ENCODE measurements at regions not wholly inside any gene's neighbourhood (a gene's known extent, or its start where the extent isn't known, plus 50 kb on each side); places are given as distances from the start of the nearest gene placed in this dataset.

- H3K79me2 ChIP-seq (ENCODE audit: control insufficient read depth, insufficient read depth, low read length): no peaks in the 10 kb centered on the region
- no peak overlapping the region for H3K27ac ChIP-seq (ENCODE audit: insufficient read depth, low read depth, low read length)
- intact Hi-C loops (cut with micrococcal nuclease): no loop called here
- no peak overlapping the region for H2AFZ ChIP-seq (ENCODE audit: low read depth, low read length)
- dilution Hi-C loops (cut with MboI; ENCODE audit: extremely low pct_ligation_motif_present, low sequenced_read_pairs): no loop called here
- TF ChIP-seq GATA2 (IDR thresholded peaks at IDR 0.05; ENCODE audit: insufficient read depth, insufficient read length, low read depth, low read length) (no peak), EZH2 (IDR thresholded peaks at IDR 0.05; ENCODE audit: borderline replicate concordance, low read depth, low read length, severe bottlenecking) (no peak), FOS (IDR thresholded peaks at IDR 0.05; ENCODE audit: borderline replicate concordance, insufficient read depth, low read length) (no peak), POLR2A (IDR thresholded peaks at IDR 0.05; ENCODE audit: low read depth, low read length) (no peak), MYC (IDR thresholded peaks at IDR 0.05; ENCODE audit: low read depth, low read length) (no peak), POLR2AphosphoS5 (IDR thresholded peaks at IDR 0.05; ENCODE audit: insufficient read depth, low read depth, low read length) (no peak), JUN (IDR thresholded peaks at IDR 0.05; ENCODE audit: borderline replicate concordance, insufficient read depth, insufficient read length, low read depth) (no peak)
- TF ChIP-seq, protein P1, sequence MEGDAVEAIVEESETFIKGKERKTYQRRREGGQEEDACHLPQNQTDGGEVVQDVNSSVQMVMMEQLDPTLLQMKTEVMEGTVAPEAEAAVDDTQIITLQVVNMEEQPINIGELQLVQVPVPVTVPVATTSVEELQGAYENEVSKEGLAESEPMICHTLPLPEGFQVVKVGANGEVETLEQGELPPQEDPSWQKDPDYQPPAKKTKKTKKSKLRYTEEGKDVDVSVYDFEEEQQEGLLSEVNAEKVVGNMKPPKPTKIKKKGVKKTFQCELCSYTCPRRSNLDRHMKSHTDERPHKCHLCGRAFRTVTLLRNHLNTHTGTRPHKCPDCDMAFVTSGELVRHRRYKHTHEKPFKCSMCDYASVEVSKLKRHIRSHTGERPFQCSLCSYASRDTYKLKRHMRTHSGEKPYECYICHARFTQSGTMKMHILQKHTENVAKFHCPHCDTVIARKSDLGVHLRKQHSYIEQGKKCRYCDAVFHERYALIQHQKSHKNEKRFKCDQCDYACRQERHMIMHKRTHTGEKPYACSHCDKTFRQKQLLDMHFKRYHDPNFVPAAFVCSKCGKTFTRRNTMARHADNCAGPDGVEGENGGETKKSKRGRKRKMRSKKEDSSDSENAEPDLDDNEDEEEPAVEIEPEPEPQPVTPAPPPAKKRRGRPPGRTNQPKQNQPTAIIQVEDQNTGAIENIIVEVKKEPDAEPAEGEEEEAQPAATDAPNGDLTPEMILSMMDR (IDR thresholded peaks at IDR 0.05; ENCODE audit: extremely low read depth in 1 of 2, insufficient read depth in 1 of 2, low read depth in 1 of 2, low read length in 2 of 2): no peak
- TF ChIP-seq, protein P2, sequence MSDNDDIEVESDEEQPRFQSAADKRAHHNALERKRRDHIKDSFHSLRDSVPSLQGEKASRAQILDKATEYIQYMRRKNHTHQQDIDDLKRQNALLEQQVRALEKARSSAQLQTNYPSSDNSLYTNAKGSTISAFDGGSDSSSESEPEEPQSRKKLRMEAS (IDR thresholded peaks at IDR 0.05; ENCODE audit: insufficient read depth, insufficient read length): no peak
- no peak for DNase-seq (ENCODE audit: low read depth, low spot score)
- H3K36me3 ChIP-seq (ENCODE audit: control insufficient read depth in 2 of 2, extremely low read depth in 1 of 2, insufficient read depth in 2 of 2, low read length in 2 of 2): no peaks in the 10 kb centered on the region
- no peak overlapping the region for H3K9ac ChIP-seq (replicated peaks; ENCODE audit: extremely low read depth, insufficient read depth, low read length)
- H3K4me3 ChIP-seq (replicated peaks in 1 of 3; ENCODE audit: insufficient read depth in 1 of 3, low read depth in 1 of 3, low read length in 3 of 3): no peak overlapping the region
- H4K20me1 ChIP-seq (replicated peaks; ENCODE audit: control insufficient read depth, extremely low read depth, insufficient read depth, low read length): no peaks in the 10 kb centered on the region
- BruUV-seq (replicated peaks): no TSS peak
- no peaks in the 10 kb centered on the region for H3K27me3 ChIP-seq (ENCODE audit: control insufficient read depth in 2 of 2, insufficient read depth in 2 of 2, low read length in 2 of 2)
- CTCF ChIA-PET: interaction anchor here (0.6 to 1.7 kb wide), 3 partner anchors 8 to 320 kb away, joined by 3 to 4 read pairs (median 3); no protein-coding TSS in a partner anchor
- no peak overlapping the region for H3K4me2 ChIP-seq (ENCODE audit: insufficient read depth, low read length)
- POLR2A ChIA-PET: no interaction called here
- H3K4me1 ChIP-seq (ENCODE audit: control insufficient read depth, extremely low read depth, insufficient read depth, low read length): peaks cover 5% of the 10 kb centered on the region
- no peak for FAIRE-seq
- no peaks in the 10 kb centered on the region for H3K9me3 ChIP-seq (replicated peaks; ENCODE audit: control insufficient read depth, insufficient read depth, low read length)
- H3K9me1 ChIP-seq (replicated peaks; ENCODE audit: control insufficient read depth, extremely low read depth, insufficient read depth, low read length): no peaks in the 10 kb centered on the region
These were observed 72.9 kb downstream of the SIK1 start for GRCh38 chr21:43354026-43354420.
